AG10803 (cell line): ENCODE measurements at regions not wholly inside any gene's neighbourhood (a gene's known extent, or its start where the extent isn't known, plus 50 kb on each side); places are given as distances from the start of the nearest gene placed in this dataset.

ENCODE experiments used
- DNase-seq: peaks from one replicate; pipeline ENCODE4 v3.0.0; 2010; ENCODE audit warnings: low read depth
- H3K4me3 ChIP-seq: 2 replicates; pipeline ENCODE4 v1.5.1; 2011; ENCODE audit warnings: mild to moderate bottlenecking, low read length, control low read depth
- TF ChIP-seq, protein P1 (sequence below): conservative IDR thresholded peaks from 2 replicates; pipeline ENCODE4 v1.5.1; 2011; ENCODE audit warnings: mild to moderate bottlenecking, low read length, control low read depth, inconsistent platforms

DNA sequence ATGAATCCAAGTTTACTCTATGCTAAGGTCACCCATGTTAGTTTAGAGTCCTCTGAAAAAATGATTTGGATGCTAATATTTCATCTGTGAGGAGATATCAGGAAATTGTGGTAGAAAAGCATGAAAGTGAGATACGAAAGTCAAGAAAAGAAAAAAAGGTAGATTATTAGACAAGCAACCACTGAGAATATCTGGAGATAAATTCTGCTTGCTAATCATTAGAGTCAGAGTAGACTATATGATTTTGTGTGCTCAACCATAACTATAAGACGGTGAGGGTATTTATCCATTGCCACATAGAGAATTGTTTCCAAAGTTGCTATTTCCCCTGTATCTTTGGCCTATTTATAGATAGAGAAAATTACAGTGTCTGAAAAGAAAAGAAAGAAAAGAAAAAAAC is 706.7 kb downstream of the SLITRK5 start:
- TF ChIP-seq, protein P1, sequence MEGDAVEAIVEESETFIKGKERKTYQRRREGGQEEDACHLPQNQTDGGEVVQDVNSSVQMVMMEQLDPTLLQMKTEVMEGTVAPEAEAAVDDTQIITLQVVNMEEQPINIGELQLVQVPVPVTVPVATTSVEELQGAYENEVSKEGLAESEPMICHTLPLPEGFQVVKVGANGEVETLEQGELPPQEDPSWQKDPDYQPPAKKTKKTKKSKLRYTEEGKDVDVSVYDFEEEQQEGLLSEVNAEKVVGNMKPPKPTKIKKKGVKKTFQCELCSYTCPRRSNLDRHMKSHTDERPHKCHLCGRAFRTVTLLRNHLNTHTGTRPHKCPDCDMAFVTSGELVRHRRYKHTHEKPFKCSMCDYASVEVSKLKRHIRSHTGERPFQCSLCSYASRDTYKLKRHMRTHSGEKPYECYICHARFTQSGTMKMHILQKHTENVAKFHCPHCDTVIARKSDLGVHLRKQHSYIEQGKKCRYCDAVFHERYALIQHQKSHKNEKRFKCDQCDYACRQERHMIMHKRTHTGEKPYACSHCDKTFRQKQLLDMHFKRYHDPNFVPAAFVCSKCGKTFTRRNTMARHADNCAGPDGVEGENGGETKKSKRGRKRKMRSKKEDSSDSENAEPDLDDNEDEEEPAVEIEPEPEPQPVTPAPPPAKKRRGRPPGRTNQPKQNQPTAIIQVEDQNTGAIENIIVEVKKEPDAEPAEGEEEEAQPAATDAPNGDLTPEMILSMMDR, result no peak
- DNase-seq, result no peak
- no peak overlapping the region for H3K4me3 ChIP-seq

DNA sequence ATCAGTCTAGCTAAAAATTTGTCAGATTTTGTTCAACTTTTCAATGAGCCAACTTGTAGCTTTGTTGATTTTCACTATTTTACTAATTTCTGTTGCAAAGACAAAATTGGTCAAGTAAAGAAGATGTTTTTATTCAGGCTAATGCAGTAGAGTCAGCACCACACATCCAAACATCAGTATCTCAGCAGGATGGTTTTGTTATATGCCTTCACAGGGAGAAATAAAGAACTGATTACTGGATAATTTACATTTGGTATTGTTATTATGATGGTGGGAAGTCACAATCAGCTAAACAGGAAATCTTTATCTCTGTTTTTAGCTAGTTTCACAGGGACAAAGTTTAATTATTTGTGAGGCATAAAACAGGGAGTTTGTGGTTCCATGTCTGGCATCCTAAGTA is 713.4 kb downstream of the SLITRK5 start:
- no peak overlapping the region for H3K4me3 ChIP-seq
- no peak for DNase-seq
- TF ChIP-seq, protein P1, result no peak

DNA sequence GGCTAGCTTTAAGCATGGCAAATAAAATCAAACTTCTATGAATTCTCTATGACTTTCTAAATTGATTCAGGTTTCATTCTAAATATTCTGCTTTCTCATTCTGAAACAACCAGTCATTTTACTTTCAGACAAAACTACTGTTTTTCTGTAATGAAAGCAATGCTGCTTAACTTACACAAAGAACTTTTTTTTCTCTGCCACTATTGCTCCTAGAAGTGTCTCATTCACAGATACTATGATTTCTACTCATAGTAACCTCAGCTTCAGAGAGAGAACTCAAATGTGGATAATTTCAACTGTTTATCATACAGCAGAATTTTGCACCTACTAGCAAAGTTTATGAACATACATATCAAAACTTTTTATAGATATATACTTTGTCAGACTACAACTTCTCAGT is 724.6 kb downstream of the SLITRK5 start:
- no peak for DNase-seq
- H3K4me3 ChIP-seq, result no peak overlapping the region
- TF ChIP-seq, protein P1, result no peak

DNA sequence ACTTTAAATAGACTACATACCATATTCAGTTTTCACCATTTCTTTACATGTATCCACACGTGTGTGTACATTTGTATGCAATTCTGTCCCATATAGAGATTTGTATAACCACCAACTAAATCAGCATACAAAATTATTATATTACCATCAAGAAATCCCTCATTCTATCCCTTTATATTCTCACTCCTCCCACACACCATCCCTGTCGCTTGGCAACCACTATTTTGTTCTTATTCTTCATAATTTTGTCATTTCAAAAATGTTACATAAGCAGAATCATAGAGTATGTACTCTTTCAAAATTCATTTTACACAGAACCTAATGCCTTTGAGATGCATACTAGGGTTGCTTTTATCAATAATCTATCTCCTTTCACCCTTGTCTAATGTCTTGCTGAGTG is 740.5 kb downstream of the SLITRK5 start:
- H3K4me3 ChIP-seq, result no peak overlapping the region
- no peak for DNase-seq
- TF ChIP-seq, protein P1, result no peak

DNA sequence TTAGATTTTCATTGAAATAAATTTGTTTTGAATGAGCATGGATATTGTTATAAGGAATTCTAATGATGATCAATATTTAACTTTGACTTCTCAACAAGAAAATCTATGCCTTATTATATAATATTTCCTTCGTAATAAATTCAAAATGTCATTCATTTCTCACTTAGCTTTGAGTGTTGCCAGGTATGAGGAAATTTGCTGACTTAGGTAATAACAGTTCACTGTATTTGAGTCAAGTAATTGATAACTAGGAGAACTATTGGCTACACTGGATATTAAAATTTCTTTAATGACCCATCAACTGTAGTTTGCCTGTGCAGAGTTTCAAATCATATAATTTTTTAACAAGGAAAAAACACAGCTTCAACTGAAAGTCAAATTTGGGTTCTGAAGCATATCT is 746.6 kb downstream of the SLITRK5 start:
- TF ChIP-seq, protein P1, result no peak
- no peak overlapping the region for H3K4me3 ChIP-seq

DNA sequence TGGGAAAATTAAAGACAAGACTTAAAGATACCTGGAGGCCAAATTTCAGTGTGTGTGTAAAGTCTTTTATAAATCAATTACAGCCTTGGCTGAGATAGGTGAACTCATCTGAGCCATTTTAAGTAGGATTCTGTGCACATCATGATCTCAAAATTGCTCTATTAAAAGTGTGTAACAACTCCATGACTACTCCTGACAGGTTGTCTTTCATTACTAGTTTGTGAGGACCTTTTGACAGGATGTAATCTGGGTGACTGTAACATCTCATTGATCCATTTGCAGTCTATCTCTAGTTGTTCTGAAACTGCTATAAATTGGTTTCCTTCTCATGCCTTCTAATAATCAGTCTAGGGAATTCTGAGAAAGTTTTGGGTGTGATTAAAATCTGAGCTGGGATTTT is 753.3 kb downstream of the SLITRK5 start:
- no peak for DNase-seq
- H3K4me3 ChIP-seq, result no peak overlapping the region
- TF ChIP-seq, protein P1, result no peak

More for the DNA sequence above, 746.6 kb downstream of the SLITRK5 start:
- DNase-seq, result no peak

DNA sequence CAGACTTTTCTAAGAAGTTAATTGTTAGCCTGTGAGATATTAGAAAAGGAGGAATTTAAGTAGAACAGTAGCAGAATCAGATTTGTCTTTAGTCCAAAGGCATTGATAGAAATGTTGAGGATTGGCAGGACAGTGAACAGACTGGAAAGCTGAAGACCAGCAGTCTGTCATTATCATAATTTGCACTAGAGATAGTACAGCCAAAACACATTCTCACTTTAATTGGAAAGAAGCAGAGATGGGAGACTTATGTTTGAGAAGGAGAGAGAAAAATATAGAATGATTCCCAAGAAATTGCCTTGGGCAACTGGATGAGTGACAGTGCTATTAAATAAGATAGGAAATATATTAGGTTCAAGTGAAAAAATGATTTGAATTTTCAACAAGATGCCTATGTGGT is 755.5 kb downstream of the SLITRK5 start:
- no peak for DNase-seq
- TF ChIP-seq, protein P1, result no peak
- no peak overlapping the region for H3K4me3 ChIP-seq
